ENCODE measurements at regions not wholly inside any gene's neighbourhood (a gene's known extent, or its start where the extent isn't known, plus 50 kb on each side); places are given as distances from the start of the nearest gene placed in this dataset.
"Not testable (repeated sequence)": the region's sequence is repeated elsewhere in the genome, so short reads cannot be mapped to it uniquely, and the experiment has no call there.

- in situ Hi-C loops (cut with MboI; ENCODE audit: low pct_ligation_motif_present in 1 of 4, low pct_unique_long_range_greater_than_20kb in 1 of 4, low sequenced_read_pairs in 3 of 4) (no loop called here), intact Hi-C loops (cut with DNase I; ENCODE audit: low total_unique reads) (no loop called here)
- no peak for DNase-seq
- WGBS, 2 donors (ENCODE audit: low coverage in 1 of 2) = 61 to 80% methylated on average over 3 to 4 of the region's 4 CpGs
- no peak overlapping the region for H3K4me3 ChIP-seq
- TF ChIP-seq EP300 (IDR thresholded peaks at IDR 0.05; ENCODE audit: low read depth) (no peak), POLR2AphosphoS5 (IDR thresholded peaks at IDR 0.05) (no peak), CTCF (IDR thresholded peaks at IDR 0.05) (no peak), POLR2A (IDR thresholded peaks at IDR 0.05) (no peak)
- no peaks in the 10 kb centered on the region for H3K27me3 ChIP-seq
- no peaks in the 10 kb centered on the region for H3K4me1 ChIP-seq
- H3K36me3 ChIP-seq = no peaks in the 10 kb centered on the region
- H3K9me3 ChIP-seq = no peaks in the 10 kb centered on the region
- H3K27ac ChIP-seq = no peak overlapping the region
Measured at GRCh38 chr11:109704432-109704831, 282.4 kb downstream of the C11orf87 start.

GRCh38 chr11:109706945-109707344 is 285.0 kb downstream of the C11orf87 start:
- Histone ChIP-seq H3K36me3 (no peaks in the 10 kb centered on the region), H3K9me3 (no peaks in the 10 kb centered on the region), H3K27me3 (no peaks in the 10 kb centered on the region), H3K4me1 (no peaks in the 10 kb centered on the region), H3K27ac (no peak overlapping the region), H3K4me3 (no peak overlapping the region)
- TF ChIP-seq POLR2A (IDR thresholded peaks at IDR 0.05) (no peak), EP300 (IDR thresholded peaks at IDR 0.05; ENCODE audit: low read depth) (no peak), CTCF (IDR thresholded peaks at IDR 0.05) (no peak), POLR2AphosphoS5 (IDR thresholded peaks at IDR 0.05) (no peak)
- intact Hi-C loops (cut with DNase I; ENCODE audit: low total_unique reads) = no loop called here
- in situ Hi-C loops (cut with MboI; ENCODE audit: low pct_ligation_motif_present in 1 of 4, low pct_unique_long_range_greater_than_20kb in 1 of 4, low sequenced_read_pairs in 3 of 4) = no loop called here
- WGBS, 2 donors (ENCODE audit: low coverage in 1 of 2) = 73 to 82% methylated on average over 1 of the region's 1 CpG
- DNase-seq = no peak

GRCh38 chr11:109707411-109707810 is 285.4 kb downstream of the C11orf87 start:
- in situ Hi-C loops (cut with MboI; ENCODE audit: low pct_ligation_motif_present in 1 of 4, low pct_unique_long_range_greater_than_20kb in 1 of 4, low sequenced_read_pairs in 3 of 4) = no loop called here
- intact Hi-C loops (cut with DNase I; ENCODE audit: low total_unique reads) = no loop called here
- DNase-seq = no peak
- H3K36me3 ChIP-seq = no peaks in the 10 kb centered on the region
- no peaks in the 10 kb centered on the region for H3K4me1 ChIP-seq
- no peak overlapping the region for H3K27ac ChIP-seq
- WGBS, 2 donors (ENCODE audit: low coverage in 1 of 2) = 68 to 88% methylated on average over 1 to 2 of the region's 2 CpGs
- no peaks in the 10 kb centered on the region for H3K27me3 ChIP-seq
- H3K9me3 ChIP-seq = no peaks in the 10 kb centered on the region
- H3K4me3 ChIP-seq = no peak overlapping the region
- no peak for TF ChIP-seq POLR2A (IDR thresholded peaks at IDR 0.05)
- TF ChIP-seq EP300 (IDR thresholded peaks at IDR 0.05; ENCODE audit: low read depth) = no peak
- TF ChIP-seq POLR2AphosphoS5 (IDR thresholded peaks at IDR 0.05) = no peak
- TF ChIP-seq CTCF (IDR thresholded peaks at IDR 0.05) = no peak

- no peak for TF ChIP-seq POLR2AphosphoS5 (IDR thresholded peaks at IDR 0.05)
- no peak for TF ChIP-seq EP300 (IDR thresholded peaks at IDR 0.05; ENCODE audit: low read depth)
- no peak for TF ChIP-seq POLR2A (IDR thresholded peaks at IDR 0.05)
- TF ChIP-seq CTCF (IDR thresholded peaks at IDR 0.05) = no peak
- Histone ChIP-seq H3K9me3 (no peaks in the 10 kb centered on the region), H3K4me1 (no peaks in the 10 kb centered on the region), H3K4me3 (no peak overlapping the region), H3K27me3 (no peaks in the 10 kb centered on the region), H3K36me3 (no peaks in the 10 kb centered on the region), H3K27ac (no peak overlapping the region)
- intact Hi-C loops (cut with DNase I; ENCODE audit: low total_unique reads) (no loop called here), in situ Hi-C loops (cut with MboI; ENCODE audit: low pct_ligation_motif_present in 1 of 4, low pct_unique_long_range_greater_than_20kb in 1 of 4, low sequenced_read_pairs in 3 of 4) (no loop called here)
- 10 to 31% methylated on average over 1 of the region's 1 CpG for WGBS, 2 donors (ENCODE audit: low coverage in 1 of 2)
- no peak for DNase-seq
Measured at GRCh38 chr11:109708184-109708583, 286.2 kb downstream of the C11orf87 start.

- intact Hi-C loops (cut with DNase I; ENCODE audit: low total_unique reads); H3K36me3 ChIP-seq; DNase-seq; in situ Hi-C loops (cut with MboI; ENCODE audit: low pct_ligation_motif_present in 1 of 4, low pct_unique_long_range_greater_than_20kb in 1 of 4, low sequenced_read_pairs in 3 of 4); H3K4me1 ChIP-seq; H3K9me3 ChIP-seq; H3K4me3 ChIP-seq; H3K27me3 ChIP-seq; H3K27ac ChIP-seq: not testable (repeated sequence)
- WGBS, 2 donors (ENCODE audit: low coverage in 1 of 2) = 77% methylated on average over 2 of the region's 2 CpGs; no CpG with 5 or more reads in 1 of the 2 donors
Measured at GRCh38 chr11:109714444-109714843, 292.5 kb downstream of the C11orf87 start.

GRCh38 chr11:109715424-109715823 is 293.4 kb downstream of the C11orf87 start:
- DNase-seq; H3K4me3 ChIP-seq; H3K36me3 ChIP-seq; in situ Hi-C loops (cut with MboI; ENCODE audit: low pct_ligation_motif_present in 1 of 4, low pct_unique_long_range_greater_than_20kb in 1 of 4, low sequenced_read_pairs in 3 of 4); H3K9me3 ChIP-seq; H3K27me3 ChIP-seq; H3K27ac ChIP-seq; H3K4me1 ChIP-seq; intact Hi-C loops (cut with DNase I; ENCODE audit: low total_unique reads): not testable (repeated sequence)
- WGBS, 2 donors (ENCODE audit: low coverage in 1 of 2) = 67 to 68% methylated on average over 4 of the region's 4 CpGs
